HG02678 (cell line): ENCODE measurements at regions not wholly inside any gene's neighbourhood (a gene's known extent, or its start where the extent isn't known, plus 50 kb on each side); places are given as distances from the start of the nearest gene placed in this dataset.
"Not testable (repeated sequence)": the region's sequence is repeated elsewhere in the genome, so short reads cannot be mapped to it uniquely, and the experiment has no call there.

Source experiments
- ATAC-seq: cut with Tn5 transposase; IDR thresholded peaks from one replicate; pipeline ENCODE4 v1.9.1; 2021; ENCODE audit warnings: mild to moderate bottlenecking, moderate library complexity; ENCODE audit not compliant: unreplicated experiment

- ATAC-seq: no peak
These were observed 298.5 kb upstream of the KDM5D start for GRCh38 chrY:20042993-20043392.

- ATAC-seq: no peak
These were observed 281.1 kb upstream of the KDM5D start for GRCh38 chrY:20025676-20026075.

- not testable (repeated sequence) for ATAC-seq
These were observed 248.9 kb upstream of the KDM5D start for GRCh38 chrY:19993410-19993809.

GRCh38 chrY:19973012-19973411 lies 228.5 kb upstream of the KDM5D start:
- no peak for ATAC-seq

GRCh38 chrY:19947702-19948101 lies 203.2 kb upstream of the KDM5D start:
- ATAC-seq: no peak

GRCh38 chrY:19899011-19899410 lies 154.5 kb upstream of the KDM5D start:
- no peak for ATAC-seq

GRCh38 chrY:19892076-19892964 lies 147.8 kb upstream of the KDM5D start:
- no peak for ATAC-seq

- no peak for ATAC-seq
These were observed 137.6 kb upstream of the KDM5D start for GRCh38 chrY:19882145-19882544.

GRCh38 chrY:19869715-19870114 lies 125.2 kb upstream of the KDM5D start:
- ATAC-seq: no peak

- no peak for ATAC-seq
These were observed 124.8 kb upstream of the KDM5D start for GRCh38 chrY:19869281-19869680.

- ATAC-seq: no peak
These were observed 124.1 kb upstream of the KDM5D start for GRCh38 chrY:19868647-19869046.

- ATAC-seq: no peak
These were observed 112.1 kb upstream of the KDM5D start for GRCh38 chrY:19856474-19857135.

- ATAC-seq: no peak
These were observed 98.4 kb upstream of the KDM5D start for GRCh38 chrY:19842972-19843371.

- ATAC-seq: no peak
These were observed 79.6 kb upstream of the KDM5D start for GRCh38 chrY:19824136-19824535.

- no peak for ATAC-seq
These were observed 74.0 kb upstream of the KDM5D start for GRCh38 chrY:19818546-19818945.

- ATAC-seq: peak; percentile 49
These were observed 72.4 kb upstream of the KDM5D start for GRCh38 chrY:19816920-19817319.

- ATAC-seq: peak; percentile 79
These were observed 71.7 kb upstream of the KDM5D start for GRCh38 chrY:19816053-19816823.
